GM06990 (cell line): ENCODE measurements at regions not wholly inside any gene's neighbourhood (a gene's known extent, or its start where the extent isn't known, plus 50 kb on each side); places are given as distances from the start of the nearest gene placed in this dataset.

Source experiments
- DNase-seq: peaks from one replicate; pipeline ENCODE4 v3.0.0-alpha.2; 2011; ENCODE audit not compliant: insufficient read length; ENCODE audit errors: extremely low read depth
- H3K27me3 ChIP-seq: replicated peaks from 2 replicates; pipeline ENCODE4 v1.6.0; 2011; ENCODE audit warnings: low read length; ENCODE audit not compliant: control insufficient read depth, insufficient read depth
- H3K36me3 ChIP-seq: 2 replicates; pipeline ENCODE4 v1.5.1; 2011; ENCODE audit warnings: low read length; ENCODE audit not compliant: control insufficient read depth, insufficient read depth
- H3K4me3 ChIP-seq: replicated peaks from 2 replicates; pipeline ENCODE4 v1.5.1; 2011; ENCODE audit warnings: low read depth, mild to moderate bottlenecking, control low read depth, low read length
- TF ChIP-seq, protein P1 (sequence below): IDR thresholded peaks from 2 replicates; pipeline ENCODE4 v1.5.1; 2011; ENCODE audit warnings: low read length, control low read depth, mild to moderate bottlenecking, inconsistent platforms; ENCODE audit not compliant: insufficient read depth, poor library complexity, severe bottlenecking

DNA sequence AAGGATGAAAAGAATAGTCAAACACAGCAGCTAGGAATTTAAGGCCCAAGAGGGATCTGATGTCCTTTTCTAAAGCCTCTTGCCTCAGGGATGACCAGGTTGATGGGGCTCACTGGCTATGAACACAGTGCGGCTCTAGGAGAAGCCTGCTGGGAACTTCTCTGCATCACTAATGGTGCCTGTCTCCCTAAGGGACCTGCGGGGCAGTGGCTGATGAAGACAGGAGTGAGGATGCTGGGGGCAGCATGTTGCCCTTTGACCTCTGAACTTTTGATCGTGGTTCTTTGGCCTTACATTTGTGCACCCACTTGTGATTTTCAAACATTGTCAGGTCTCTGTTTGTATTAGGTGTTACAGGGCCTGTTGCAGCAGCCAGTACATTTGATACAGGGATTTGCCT, 64.9 kb upstream of the KLHL25 start:
- no peaks in the 10 kb centered on the region; the same call in 1 of the 2 replicates for H3K27me3 ChIP-seq
- H3K36me3 ChIP-seq = no peaks in the 10 kb centered on the region
- TF ChIP-seq, protein P1, sequence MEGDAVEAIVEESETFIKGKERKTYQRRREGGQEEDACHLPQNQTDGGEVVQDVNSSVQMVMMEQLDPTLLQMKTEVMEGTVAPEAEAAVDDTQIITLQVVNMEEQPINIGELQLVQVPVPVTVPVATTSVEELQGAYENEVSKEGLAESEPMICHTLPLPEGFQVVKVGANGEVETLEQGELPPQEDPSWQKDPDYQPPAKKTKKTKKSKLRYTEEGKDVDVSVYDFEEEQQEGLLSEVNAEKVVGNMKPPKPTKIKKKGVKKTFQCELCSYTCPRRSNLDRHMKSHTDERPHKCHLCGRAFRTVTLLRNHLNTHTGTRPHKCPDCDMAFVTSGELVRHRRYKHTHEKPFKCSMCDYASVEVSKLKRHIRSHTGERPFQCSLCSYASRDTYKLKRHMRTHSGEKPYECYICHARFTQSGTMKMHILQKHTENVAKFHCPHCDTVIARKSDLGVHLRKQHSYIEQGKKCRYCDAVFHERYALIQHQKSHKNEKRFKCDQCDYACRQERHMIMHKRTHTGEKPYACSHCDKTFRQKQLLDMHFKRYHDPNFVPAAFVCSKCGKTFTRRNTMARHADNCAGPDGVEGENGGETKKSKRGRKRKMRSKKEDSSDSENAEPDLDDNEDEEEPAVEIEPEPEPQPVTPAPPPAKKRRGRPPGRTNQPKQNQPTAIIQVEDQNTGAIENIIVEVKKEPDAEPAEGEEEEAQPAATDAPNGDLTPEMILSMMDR = no peak
- H3K4me3 ChIP-seq = no peak overlapping the region
- no peak for DNase-seq

DNA sequence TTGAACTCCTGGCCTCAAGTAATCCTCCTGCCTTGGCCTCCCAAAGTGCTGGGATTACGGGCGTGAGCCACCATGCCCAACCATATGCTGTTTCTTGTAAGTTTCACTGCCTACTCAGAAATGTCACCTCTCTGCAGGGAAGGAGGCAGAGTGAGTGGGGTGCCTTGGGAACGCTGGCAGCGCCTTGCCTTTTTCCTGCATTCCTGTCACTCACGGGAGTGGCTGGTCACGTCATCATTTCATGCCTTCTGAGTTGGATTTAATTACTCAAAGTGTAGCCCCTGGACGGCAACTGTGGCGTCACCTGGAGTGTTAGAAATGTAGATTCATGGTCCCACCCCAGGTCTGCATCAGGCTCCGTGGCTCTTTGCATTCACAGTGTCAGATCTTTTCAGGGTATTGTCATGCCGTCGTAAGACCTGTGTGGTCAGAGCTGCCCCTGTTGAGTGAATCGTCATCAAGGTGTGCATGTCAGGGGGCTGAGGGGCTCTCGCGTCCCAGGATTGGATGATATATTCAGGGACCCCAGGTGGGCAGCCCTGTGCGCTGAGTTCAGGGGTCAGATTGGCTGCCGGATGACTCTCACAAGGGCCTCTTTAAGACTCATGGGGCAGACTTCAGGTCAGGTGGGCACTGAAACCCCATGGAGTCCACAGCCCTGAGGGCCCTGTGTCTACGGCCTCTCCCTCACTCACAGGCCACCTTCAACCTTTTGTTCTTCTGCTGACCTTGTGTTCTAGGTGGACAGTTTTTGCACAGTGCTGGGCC, 65.9 kb upstream of the KLHL25 start:
- Histone ChIP-seq H3K4me3 (no peak overlapping the region), H3K27me3 (no peaks in the 10 kb centered on the region; the same call in 1 of the 2 replicates), H3K36me3 (no peaks in the 10 kb centered on the region)
- TF ChIP-seq, protein P1 = no peak
- no peak for DNase-seq

DNA sequence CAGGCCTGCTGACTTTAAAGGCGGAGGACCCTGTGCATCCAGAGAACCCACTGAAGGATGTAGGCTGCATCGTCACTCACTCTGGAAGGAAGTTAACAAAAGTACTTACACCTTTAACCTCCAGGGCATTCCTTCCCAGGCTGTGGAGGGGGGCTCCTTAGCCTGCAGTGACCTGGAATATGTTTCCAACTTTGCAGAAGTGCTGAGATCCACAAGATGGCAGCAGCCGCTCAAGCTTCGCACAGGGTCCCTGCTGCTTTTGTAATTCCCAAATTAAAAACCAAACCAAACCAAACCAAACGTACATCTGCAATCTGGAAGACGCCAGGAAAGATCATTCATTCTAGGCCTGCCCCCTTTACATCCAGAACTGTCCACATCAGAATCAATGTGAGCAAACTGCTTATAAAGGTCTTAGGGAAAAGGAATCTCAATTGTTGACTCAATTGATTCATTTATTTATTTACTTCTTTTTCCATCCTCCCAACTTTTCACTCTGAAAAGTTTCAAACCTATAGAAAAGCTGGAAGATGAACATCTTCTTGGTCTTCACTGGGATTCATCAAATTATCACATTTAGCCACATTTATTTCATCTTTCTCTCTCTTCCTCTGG, 70.5 kb upstream of the KLHL25 start:
- TF ChIP-seq, protein P1 = peak; percentile 76
- H3K4me3 ChIP-seq = no peak overlapping the region
- no peak for DNase-seq
- H3K36me3 ChIP-seq = no peaks in the 10 kb centered on the region
- no peaks in the 10 kb centered on the region; the same call in 1 of the 2 replicates for H3K27me3 ChIP-seq

DNA sequence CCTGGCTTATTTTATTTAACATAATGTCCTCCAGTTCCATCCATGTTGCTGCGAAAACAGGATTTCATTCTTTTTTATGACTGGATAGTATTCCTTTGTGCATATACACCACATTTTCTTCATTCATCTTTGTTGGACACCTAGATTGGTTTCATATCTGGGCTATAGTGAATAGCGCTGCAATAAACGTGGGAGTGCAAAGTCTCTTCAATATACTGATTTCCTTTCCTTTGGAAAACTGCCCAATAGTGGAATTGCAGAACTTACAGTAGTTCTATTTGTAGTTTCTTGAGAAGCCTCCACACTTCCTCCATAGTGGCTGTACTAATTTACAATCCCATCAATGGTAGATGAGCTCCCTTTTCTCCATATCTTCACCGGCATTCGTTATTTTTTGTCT, 72.5 kb upstream of the KLHL25 start:
- no peak for DNase-seq
- no peak overlapping the region for H3K4me3 ChIP-seq
- TF ChIP-seq, protein P1 = no peak
- H3K36me3 ChIP-seq = no peaks in the 10 kb centered on the region
- no peaks in the 10 kb centered on the region; the same call in 1 of the 2 replicates for H3K27me3 ChIP-seq

DNA sequence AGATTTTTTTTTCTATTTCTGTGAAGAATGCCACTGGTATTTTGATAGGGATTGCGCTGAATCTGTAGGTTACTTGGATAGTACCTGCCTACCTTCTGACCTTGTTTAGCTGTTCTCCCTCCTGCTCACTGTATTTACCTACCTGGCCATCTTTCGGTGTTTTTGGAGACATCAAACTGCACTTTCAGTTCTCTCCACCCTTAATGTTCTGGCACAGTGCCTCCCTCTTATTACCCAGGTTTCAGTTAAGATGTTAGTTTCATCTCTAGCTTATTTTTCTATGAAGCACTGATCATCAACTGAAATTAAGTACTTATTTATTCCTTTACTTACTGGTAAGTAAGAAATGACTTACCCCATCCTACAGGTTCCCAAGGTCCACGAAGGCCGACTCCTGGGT, 74.4 kb upstream of the KLHL25 start:
- Histone ChIP-seq H3K27me3 (no peaks in the 10 kb centered on the region), H3K4me3 (no peak overlapping the region), H3K36me3 (no peaks in the 10 kb centered on the region)
- TF ChIP-seq, protein P1 = no peak
- DNase-seq = no peak
